Suppressor macrophage (primary cell): ENCODE measurements at regions not wholly inside any gene's neighbourhood (a gene's known extent, or its start where the extent isn't known, plus 50 kb on each side); places are given as distances from the start of the nearest gene placed in this dataset.
"Not testable (repeated sequence)": the region's sequence is repeated elsewhere in the genome, so short reads cannot be mapped to it uniquely, and the experiment has no call there.

Experiments
- DNase-seq, 4 experiments: peaks; one replicate each; pipeline ENCODE4 v3.0.0-alpha.2; 2020 to 2022

DNA sequence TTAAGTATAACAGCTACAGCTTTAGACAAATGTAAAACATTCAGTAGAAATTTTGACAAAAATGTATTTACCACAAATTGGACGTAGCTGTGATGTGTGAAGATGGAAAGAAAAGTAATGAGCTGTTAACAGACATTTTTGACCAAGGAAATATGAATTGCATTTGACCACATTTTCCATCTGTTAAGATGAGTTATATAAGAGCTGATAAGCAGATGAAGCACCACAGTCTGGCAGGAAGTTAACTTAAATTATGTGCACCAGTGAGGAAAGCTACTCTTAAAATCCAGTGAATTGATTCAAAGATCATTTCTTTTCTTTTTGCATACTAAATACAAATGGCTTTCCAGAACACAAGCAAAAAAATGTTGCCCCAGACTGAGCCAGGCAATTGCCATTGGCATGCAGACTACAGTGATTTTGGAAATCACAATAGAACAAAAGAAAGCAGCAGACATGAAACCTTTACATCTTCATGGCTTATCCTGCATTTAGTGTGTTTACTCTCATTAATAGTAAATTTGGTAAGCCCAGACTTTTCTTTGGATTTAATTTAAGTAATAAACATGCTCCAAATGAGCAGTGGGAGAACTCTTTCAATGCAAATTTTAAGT, 493.7 kb downstream of the TMX3 start:
- DNase-seq: no peak

DNA sequence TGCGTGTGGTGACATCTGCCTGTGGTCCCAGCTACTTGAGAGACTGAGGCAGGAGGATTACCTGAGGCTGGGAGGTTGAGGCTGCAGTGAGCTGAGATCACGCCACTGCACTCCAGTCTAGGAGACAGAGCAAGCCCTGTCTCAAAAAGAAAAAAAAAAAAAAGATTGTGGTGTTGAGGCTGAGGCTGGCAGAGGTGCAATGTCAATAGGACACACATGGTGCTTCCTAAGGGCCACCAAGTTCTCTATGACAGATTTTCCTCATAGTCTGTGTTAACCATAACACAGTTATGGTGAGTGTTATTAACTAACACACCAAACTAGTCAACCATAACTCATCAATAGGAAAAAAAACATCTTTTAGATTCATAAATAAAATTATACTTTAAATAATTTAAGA, 494.4 kb downstream of the TMX3 start:
- DNase-seq: no peak

DNA sequence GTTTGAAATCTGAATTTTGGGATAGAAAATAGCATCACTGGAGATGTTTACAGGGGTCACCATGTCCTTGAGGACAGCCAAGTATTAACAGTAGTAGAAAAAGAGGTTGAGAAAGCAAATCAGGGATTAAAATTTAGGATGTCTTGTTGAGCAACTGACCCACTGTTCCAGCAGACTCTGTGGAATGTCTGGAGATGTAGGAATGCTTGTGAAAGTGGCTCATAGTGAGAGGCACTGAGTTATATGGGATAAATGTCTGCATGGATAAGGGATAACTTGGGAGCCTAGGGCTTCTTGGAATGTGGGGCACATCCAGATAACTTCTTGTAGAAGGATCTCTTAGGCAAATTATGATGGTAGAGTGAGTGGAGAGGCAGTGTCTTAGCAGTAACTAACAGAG, 495.0 kb downstream of the TMX3 start:
- no peak for DNase-seq

DNA sequence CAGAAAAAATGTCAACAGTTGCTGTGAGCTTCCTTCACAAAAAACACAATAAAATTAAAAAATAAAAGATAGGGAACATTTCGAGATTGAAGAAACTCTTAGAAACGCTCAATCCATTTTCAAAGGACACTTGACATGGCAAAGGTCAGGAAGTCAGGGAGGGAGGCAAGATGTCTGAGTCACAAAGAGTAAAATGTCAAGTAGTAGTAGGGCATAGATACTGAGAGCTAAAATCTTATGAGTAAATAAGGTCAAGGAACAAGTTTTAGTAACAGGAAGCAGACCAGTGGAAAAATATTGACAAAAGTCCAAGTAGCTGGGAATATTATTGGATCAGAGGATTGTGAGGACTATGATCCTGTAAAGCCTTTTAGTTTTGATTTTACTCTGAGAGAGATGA, 495.6 kb downstream of the TMX3 start:
- no peak for DNase-seq

DNA sequence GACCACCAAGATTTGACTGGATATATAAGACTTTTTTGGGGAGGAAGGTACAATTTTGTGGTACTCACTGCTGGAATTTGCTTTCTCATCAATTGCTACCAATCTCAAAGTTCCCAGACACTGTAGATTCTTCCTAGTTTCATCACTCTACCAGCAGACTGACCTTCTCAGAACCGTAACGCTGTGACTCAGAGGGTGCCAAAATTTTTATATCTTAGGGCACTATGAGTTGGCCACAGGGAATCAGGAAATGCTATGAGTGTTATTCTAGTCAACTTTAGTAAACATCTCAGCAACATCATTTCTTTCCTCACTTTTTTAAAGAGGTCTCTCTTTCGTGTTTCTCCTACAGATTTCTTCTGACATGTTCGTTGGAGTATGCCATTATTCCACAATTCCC, 499.0 kb downstream of the TMX3 start:
- no peak for DNase-seq

DNA sequence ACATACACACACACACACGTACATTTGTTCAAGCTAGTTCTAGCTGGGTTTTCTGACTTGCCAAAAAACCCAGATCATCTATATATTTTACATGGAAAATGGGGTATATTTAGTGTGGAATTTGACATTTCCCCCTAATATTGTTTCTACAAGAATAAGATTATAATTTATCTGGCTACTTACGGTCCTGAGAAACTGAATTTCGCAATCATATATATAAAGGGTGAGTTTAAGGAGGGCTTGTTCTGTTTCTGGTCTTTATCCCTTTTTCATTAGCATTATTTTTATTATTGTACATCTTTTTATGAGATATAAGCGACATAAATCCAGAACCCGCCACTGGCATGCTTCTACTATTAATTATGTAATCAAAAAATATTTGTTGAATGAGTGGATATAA, 528.9 kb downstream of the TMX3 start:
- DNase-seq: no peak

DNA sequence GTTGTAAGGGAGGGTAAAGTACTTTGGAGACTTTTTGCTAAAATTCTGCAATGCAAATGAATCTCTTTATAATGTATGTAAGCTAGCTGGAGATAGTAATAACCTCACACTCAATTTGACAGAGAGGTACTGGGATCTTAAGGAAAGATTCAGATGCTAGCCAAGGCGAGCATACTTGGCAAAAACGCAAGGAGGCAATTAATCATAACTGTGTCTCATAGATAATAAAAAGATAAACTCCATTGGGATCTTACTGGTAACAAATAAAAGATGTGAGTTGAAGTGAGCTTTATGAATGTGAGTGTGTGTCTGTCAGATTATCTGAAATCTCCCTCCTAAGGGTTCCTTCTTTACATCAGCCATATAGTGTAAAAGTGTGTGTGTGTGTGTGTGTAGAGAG, 533.0 kb downstream of the TMX3 start:
- DNase-seq: no peak

DNA sequence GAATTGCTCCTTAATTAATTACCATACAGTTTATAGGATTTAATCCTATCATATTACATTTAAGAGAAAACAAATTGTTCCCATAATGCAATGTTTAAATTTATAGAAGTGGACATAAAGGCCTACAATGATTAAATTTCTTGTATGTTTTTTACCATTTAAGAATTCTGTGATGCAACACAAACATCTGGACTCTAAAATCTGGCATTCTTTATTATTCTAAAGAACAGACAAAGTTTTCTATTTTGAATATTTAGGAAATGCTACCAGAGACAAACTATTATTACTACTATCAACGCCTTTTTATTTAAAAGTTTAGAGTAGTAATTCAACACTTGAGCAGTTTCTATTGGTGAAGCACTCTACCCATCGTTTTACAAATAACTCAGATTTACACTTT, 535.1 kb downstream of the TMX3 start:
- no peak for DNase-seq

DNA sequence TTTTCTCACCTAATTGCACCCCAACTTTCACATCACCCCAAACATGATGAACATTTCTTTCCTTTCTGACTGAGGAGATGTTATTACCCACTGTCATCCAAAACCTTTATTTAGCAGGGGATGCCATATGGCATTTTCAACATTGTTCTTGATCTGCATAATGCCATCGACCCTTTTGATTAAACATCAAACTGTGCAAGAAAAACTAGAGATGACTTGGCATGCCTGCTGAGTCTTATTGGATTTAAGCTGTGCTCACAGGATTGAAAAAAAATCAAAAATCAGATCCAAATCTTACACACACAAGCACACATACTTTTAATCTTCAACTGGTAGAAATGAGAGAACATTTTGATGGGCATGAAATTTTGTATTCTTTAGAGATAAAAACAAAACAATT, 536.0 kb downstream of the TMX3 start:
- DNase-seq: no peak

DNA sequence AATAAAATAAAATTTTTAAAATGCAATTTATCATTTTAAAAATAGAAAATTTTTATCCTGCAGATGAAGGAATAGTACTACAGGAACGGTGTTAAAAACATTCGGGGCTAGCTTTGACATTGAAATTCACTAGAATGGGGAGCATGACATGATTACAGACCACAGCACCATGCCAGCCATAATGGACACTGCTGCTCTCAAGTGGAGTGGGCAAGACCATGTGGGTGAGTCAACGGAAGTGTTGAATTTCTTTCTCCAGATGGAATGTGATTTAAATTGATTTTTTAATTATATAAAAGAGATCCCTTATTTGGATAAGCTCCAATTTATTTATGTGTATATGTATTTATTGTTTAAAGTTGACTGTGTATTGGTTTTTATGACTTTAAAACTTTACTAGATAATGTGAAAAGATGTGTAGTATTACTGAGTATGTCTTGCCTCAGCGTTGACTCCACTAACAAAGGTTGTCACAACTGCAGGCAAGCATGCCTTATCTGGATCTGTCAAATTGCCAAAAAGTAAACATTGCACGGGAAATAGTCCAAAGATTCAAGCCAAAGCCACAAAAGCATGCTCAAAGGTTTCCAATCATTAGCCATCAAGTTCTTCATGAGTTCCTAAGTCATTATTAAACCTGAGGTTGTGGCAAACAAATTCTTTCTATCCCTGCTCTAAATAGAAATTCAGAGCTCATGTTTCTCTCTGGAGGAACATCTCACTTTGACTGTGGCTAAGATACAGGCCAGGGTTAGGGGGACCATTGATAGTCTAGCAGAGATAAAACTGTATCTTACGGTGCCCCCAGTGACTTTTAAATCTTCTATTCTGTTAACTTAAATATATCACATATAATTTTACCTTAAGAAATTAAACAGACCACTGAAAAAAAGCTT, 536.9 kb downstream of the TMX3 start:
- no peak for DNase-seq

DNA sequence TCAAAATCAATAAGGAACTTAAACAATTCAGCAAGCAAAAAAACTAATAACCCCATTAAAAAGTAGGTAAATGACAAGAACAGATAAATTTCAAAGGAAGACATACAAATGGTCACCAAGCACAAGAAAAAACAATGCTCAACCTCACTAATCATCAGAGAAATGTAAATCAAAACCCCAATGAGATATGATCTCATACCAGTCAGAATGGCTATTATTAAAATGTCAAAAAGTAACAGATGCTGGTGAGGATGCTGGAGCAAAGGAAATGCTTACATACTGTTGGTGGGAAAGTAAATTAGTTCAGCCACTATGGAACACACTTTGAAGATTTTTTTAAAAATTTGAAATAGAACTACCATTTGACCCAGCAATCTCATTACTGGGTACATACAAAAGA, 538.0 kb downstream of the TMX3 start:
- DNase-seq: no peak

DNA sequence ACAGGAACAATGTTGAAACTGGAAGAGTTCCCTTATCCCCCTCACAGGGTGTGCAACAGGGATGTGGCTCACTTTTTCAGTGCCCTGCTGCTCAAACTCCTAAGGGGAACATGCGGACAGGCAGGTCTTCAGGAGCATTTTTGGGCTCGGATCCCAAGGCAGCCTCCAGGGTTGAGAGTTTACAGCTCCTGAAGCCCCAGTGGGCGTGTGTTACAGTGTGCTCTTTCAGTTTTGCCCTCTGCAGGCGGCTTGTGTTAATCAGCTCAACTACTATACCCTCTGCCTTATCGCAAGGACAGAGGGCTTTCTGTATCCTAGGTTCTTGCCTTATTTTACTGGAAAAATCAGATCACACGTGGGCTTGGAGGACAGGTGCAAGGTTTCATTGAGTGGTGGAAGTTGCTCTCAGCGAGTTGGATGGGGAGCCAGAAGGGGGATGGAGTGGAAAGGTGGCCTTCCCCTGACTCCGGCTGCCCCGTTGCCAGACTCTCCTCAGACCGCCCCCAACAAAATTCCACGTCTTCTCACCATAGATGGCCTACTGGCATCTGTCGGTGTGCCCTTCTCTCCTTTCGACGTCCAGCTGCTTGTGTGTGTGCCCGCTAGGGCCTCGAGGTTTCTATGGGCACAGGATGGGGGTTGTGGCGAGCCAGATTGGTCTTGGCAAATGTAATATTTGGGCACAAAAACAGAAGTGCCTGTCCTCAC, 541.9 kb downstream of the TMX3 start:
- no peak for DNase-seq

DNA sequence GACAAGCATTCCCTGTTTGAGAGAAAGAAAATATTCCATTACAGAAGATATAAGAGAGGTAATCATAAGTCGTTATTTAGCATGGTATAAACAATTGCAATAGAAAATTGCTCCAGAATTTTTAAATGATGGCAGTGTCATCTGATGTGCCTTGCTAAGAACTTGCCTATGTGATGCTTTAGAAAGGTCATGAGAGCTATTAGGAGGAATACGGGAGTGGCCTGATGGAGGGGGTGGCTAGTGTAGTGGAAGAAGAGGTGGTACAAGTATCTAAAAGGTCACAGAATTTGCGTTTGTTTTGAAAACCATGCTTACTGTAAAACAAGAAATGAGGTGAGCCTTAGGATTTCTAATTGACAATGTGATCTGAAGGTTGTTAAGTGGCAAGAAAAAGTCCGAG, 550.0 kb downstream of the TMX3 start:
- DNase-seq: no peak

DNA sequence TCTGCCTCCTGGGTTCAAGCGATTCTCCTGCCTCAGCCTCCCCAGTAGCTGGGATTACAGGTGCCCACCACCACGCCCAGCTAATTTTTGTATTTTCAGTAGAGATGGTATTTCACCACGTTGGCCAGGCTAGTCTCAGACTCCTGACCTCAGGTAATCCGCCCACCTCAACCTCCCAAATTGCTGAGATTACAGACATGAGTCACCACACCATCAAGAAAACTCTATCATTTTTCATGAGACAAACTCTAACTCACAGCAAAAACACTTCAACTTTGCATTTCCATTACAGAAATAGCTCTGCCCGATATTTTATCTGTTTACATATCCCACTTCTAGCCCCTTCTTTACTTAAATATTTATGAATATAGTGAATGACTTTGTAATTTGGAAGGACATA, 561.1 kb downstream of the TMX3 start:
- not testable (repeated sequence) for DNase-seq

DNA sequence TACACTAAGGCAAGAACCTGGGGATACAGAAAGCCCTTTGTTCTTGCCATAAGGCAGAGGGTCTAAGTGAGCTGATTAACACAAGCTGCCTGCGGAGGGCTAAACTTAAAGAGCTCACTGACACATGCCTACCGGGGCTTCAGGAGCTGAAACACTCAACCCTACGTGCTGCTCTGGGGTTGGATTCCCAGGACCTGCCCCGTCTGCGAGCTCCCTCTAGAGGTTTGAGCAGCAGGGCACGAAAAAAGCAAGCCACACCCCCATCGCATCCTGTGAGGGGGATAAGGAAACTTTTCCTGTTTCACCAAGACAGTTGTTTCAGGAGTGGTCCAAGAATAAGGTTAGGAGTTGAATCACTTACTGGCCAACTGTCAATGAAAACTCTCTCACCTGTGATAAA, 562.1 kb downstream of the TMX3 start:
- DNase-seq: no peak

DNA sequence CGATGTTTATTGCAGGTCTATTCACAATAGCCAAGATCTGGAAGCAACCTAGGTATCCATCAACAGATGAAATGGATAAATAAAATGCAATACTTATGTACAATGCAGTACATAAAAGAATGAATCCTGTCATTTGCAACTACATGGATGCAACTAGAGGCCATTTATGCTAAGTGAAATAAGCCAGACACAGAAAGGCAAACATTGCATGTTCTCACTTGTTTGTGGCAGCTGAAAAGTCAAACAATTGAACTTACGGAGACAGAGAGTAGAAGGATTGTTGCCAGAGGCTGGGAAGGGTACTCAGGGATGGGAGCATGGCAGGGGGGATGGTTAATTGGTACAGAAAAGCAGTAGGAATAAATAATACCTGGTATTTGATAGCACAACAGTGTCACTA, 563.9 kb downstream of the TMX3 start:
- no peak for DNase-seq

DNA sequence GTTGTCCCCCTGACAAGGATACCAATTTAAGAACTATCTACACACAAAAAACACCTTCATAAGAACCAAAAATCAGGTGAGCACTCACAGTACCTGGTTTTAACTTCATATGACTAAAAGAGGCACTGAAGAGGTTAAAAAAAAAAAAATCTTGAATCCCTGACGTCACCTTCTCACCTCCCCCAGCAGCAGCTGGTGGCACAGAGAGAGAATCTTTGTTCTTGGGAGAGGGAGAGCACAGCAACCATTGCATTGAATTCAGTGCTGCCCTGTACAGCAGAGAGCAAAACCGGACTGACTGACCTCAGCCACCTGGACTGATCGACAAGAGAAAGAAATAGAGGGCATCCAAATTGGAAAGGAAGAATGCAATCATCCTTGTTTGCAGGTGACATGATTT, 566.0 kb downstream of the TMX3 start:
- no peak for DNase-seq

DNA sequence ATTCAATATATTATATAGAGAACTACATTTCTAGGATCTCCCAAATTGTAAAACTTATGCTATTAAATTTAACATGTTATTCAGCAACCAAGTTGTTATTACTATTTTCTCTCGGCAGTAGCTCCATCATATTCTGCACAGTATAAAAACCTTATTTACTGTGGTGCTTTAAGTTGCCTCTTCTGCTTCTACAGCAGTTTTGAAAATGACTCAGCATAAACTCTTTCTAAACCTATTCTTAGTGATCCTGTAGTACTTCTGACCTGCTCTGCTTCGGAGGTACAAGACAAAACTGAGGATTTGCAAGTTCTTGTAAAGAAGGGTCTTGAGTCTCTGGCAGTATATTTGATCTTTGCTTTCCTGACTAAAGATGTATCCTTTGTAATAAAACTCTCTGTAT, 567.2 kb downstream of the TMX3 start:
- no peak for DNase-seq

DNA sequence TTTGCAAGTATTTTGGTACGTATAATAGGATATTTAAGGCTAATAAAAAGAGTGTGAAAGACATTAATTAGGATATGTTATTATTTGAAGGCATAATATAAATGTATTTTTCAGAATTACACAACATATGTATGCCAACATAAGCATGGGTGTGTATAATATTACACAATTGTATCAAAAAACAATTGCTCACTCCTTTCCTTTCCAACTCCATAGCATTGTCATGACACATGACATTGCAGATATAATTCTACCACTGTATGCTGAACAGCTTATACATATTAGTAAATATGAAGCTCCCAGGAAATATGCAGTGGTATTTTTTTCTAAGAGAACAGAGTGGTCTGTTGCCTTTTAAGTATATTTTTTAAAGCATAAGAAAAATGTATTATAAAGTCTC, 593.1 kb downstream of the TMX3 start:
- DNase-seq: no peak

DNA sequence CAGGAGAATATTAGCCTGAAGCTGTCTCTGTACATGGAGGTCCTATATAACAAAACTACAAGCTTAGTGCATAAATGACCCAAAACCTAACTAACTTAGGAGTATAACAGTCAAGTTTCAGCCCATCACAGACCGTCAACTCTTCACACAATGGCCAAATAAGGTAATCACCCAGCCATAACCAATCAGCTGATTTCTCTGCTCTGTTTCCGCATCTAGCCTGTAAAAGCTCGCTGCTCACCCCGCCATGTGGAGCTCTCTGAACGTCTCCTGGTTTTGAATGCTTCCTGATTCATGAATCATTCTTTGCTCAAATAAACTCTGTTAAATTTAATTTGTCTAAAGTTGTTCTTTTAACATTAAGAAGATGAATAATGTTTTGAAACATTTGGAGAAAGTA, 593.6 kb downstream of the TMX3 start:
- no peak for DNase-seq

DNA sequence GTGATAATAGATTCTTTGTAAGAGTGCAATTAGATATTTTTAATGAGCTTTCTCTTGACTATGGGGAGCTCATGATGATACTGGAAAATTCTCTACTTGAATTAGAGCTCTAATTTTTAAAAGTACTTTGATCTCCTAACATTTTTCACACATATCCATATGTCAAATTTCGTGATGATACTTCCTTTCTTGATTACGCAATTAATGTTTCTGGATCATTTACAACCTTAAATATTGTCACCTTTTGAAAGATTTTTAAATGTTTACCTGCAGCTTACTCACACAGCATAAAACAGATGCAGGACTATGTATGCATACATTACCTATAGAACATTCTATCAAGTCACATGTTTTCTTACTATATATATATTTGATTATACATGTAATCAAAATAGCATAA, 598.5 kb upstream of the DSEL start:
- no peak for DNase-seq

DNA sequence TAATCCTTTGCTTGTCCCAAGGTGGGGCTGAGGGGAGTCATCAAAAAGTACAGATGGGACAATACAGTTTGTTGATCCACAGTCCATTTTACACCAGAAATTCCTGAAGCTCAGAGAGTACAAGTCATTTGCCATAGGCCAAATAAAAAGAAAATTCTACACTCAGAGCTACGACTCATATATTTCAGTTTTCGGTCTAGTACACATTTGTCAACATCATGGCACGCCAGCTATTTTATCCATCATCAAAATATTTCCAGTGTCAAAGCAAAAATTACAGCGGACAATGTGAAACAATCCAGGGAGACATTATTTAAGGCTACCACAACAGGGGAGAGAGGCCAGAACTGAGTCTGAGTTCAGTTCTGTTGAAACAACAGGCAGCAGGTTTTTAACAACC, 587.5 kb upstream of the DSEL start:
- no peak for DNase-seq

DNA sequence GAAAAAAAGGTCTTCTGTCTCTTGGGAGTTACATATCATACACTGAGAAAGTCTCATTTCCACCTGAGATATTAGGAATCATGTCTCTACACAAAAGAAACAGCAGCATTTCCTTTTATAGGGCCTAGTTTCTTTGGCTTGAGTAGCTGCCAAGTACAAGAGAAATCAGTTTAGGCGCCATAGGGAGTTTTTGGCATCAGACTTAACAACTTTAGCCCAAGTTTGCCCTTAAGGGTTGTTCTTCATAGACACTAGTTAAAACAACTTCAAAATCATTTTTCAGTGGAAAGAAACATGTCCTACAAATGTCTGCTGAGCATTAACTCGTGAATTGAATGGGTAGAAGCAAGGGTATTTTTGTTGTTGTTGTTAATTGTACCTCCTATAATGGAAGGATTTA, 587.0 kb upstream of the DSEL start:
- DNase-seq: no peak

DNA sequence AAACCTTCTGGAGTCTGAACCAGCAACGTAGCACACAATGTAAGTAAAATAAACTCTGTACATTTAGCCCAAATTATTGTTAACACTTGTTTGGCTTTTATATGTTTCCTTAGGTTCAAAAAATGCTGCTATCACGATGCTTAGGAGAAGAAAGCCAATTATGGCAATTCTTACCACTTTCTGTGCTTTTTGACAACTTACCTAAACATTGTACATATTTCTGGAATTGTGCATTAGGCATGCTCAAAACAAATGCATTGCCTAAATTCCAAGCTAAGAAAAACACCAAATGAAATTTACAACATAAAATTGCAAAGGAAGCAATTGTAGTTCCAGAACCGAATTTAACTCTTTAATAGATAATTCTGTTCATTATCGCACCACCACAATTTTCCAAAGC, 585.6 kb upstream of the DSEL start:
- no peak for DNase-seq
